WTC11 (cell line): ENCODE measurements at regions not wholly inside any gene's neighbourhood (a gene's known extent, or its start where the extent isn't known, plus 50 kb on each side); places are given as distances from the start of the nearest gene placed in this dataset.

Experiments
- ATAC-seq: fragments of 200-7000 bp; cut with Tn5 transposase; 2 replicates; pipeline ENCODE4 v1.10.0; 2021; ENCODE audit warnings: mild to moderate bottlenecking, moderate library complexity
- CTCF ChIA-PET: fragments of 300-600 bp; sonication (Branson Sonifier 250); formaldehyde crosslinking; loops from one replicate; lab custom pipeline; 2021; ENCODE audit warnings: antibody characterized with exemption; lab: Charles Lee
- POLR2A ChIA-PET: fragments of 350-600 bp; sonication (Branson Sonifier 250); formaldehyde crosslinking; loops from one replicate; lab custom pipeline; 2021; ENCODE audit warnings: antibody characterized with exemption; lab: Charles Lee
- DNase-seq: peaks from one replicate; pipeline ENCODE4 v3.0.0; 2021; ENCODE audit warnings: low spot score
- H3K27ac Mint-ChIP-seq: 2 replicates; pipeline ENCODE4 v1.8.0; 2021; ENCODE audit warnings: mixed read lengths
- H3K27me3 Mint-ChIP-seq: 2 replicates; pipeline ENCODE4 v1.8.0; 2021; ENCODE audit warnings: low read depth, mild to moderate bottlenecking, moderate library complexity, mixed read lengths
- H3K36me3 Mint-ChIP-seq: 2 replicates; pipeline ENCODE4 v1.8.0; 2021; ENCODE audit warnings: mixed read lengths
- H3K4me1 Mint-ChIP-seq: 2 replicates; pipeline ENCODE4 v1.8.0; 2022; ENCODE audit warnings: mixed read lengths
- H3K4me3 Mint-ChIP-seq: 2 replicates; pipeline ENCODE4 v1.8.0; 2021; ENCODE audit warnings: mild to moderate bottlenecking, moderate library complexity, mixed read lengths
- H3K9me3 Mint-ChIP-seq: 2 replicates; pipeline ENCODE4 v1.8.0; 2021; ENCODE audit warnings: mixed read lengths
- CREB1 ChIP-seq: sonication (generic); formaldehyde crosslinking; IDR thresholded peaks from 2 replicates; pipeline ENCODE4 v1.8.0; 2023; ENCODE audit warnings: mild to moderate bottlenecking, missing genetic modification reagents
- EMX1 ChIP-seq: fragments of 250-450 bp; sonication (Bioruptor Pico); IDR thresholded peaks from 2 replicates; pipeline ENCODE4 v1.8.0; 2021; ENCODE audit warnings: mild to moderate bottlenecking
- ESRRA ChIP-seq: sonication (generic); formaldehyde crosslinking; IDR thresholded peaks from 2 replicates; pipeline ENCODE4 v1.8.1; 2022; ENCODE audit warnings: mild to moderate bottlenecking, missing genetic modification reagents, borderline replicate concordance
- FOXK1 ChIP-seq: sonication (generic); formaldehyde crosslinking; IDR thresholded peaks from 2 replicates; pipeline ENCODE4 v1.8.0; 2022; ENCODE audit warnings: mild to moderate bottlenecking, moderate library complexity, missing genetic modification reagents
- GABPB1 ChIP-seq: sonication (generic); formaldehyde crosslinking; IDR thresholded peaks from 2 replicates; pipeline ENCODE4 v1.8.1; 2023; ENCODE audit warnings: mild to moderate bottlenecking, missing genetic modification reagents
- IRF1 ChIP-seq: sonication (generic); formaldehyde crosslinking; IDR thresholded peaks from 2 replicates; pipeline ENCODE4 v1.8.0; 2023; ENCODE audit warnings: missing genetic modification reagents
- IRF2 ChIP-seq: sonication (generic); formaldehyde crosslinking; IDR thresholded peaks from 2 replicates; pipeline ENCODE4 v1.8.0; 2022; ENCODE audit warnings: low read depth, missing genetic modification reagents, borderline replicate concordance
- KAT7 ChIP-seq: sonication (generic); formaldehyde crosslinking; IDR thresholded peaks from 2 replicates; pipeline ENCODE4 v1.8.1; 2023; ENCODE audit warnings: missing genetic modification reagents, mild to moderate bottlenecking, borderline replicate concordance
- MAX ChIP-seq: sonication (generic); formaldehyde crosslinking; IDR thresholded peaks from 2 replicates; pipeline ENCODE4 v1.8.0; 2022; ENCODE audit warnings: mild to moderate bottlenecking, missing genetic modification reagents
- RELA ChIP-seq: sonication (generic); formaldehyde crosslinking; IDR thresholded peaks from 2 replicates; pipeline ENCODE4 v1.8.1; 2022; ENCODE audit warnings: missing genetic modification reagents, mild to moderate bottlenecking, borderline replicate concordance
- SMAD3 ChIP-seq: sonication (generic); formaldehyde crosslinking; IDR thresholded peaks from 2 replicates; pipeline ENCODE4 v1.8.0; 2022; ENCODE audit warnings: missing genetic modification reagents, mild to moderate bottlenecking, borderline replicate concordance
- ZBTB21 ChIP-seq: sonication (generic); formaldehyde crosslinking; IDR thresholded peaks from 2 replicates; pipeline ENCODE4 v1.8.1; 2023; ENCODE audit warnings: mild to moderate bottlenecking, missing genetic modification reagents, borderline replicate concordance
- ZNF232 ChIP-seq: sonication (generic); formaldehyde crosslinking; IDR thresholded peaks from 2 replicates; pipeline ENCODE4 v1.8.0; 2022; ENCODE audit warnings: mild to moderate bottlenecking, missing genetic modification reagents
- ZNF263 ChIP-seq: sonication (generic); formaldehyde crosslinking; IDR thresholded peaks from 2 replicates; pipeline ENCODE4 v1.8.1; 2022; ENCODE audit warnings: low read depth, mild to moderate bottlenecking, moderate library complexity, missing genetic modification reagents
- ZNF396 ChIP-seq: fragments of 250-450 bp; sonication (Bioruptor Pico); IDR thresholded peaks from 2 replicates; pipeline ENCODE4 v1.8.0; 2021; ENCODE audit warnings: mild to moderate bottlenecking, moderate library complexity, borderline replicate concordance
- ZSCAN18 ChIP-seq: fragments of 250-450 bp; sonication (Bioruptor Pico); IDR thresholded peaks from 2 replicates; pipeline ENCODE4 v2.1.2; 2022; ENCODE audit warnings: mild to moderate bottlenecking, moderate library complexity
- TF ChIP-seq, protein P1 (sequence below): sonication (generic); formaldehyde crosslinking; IDR thresholded peaks from 2 replicates; pipeline ENCODE4 v1.8.1; 2023; ENCODE audit warnings: mild to moderate bottlenecking, missing genetic modification reagents, moderate library complexity
- TF ChIP-seq, protein P2 (sequence below): sonication (generic); formaldehyde crosslinking; IDR thresholded peaks from 2 replicates; pipeline ENCODE4 v1.8.0; 2023; ENCODE audit warnings: missing genetic modification reagents, mild to moderate bottlenecking, borderline replicate concordance
- TF ChIP-seq, protein P3 (sequence below): fragments of 250-450 bp; sonication (Bioruptor Pico); IDR thresholded peaks from 2 replicates; pipeline ENCODE4 v1.9.0; 2021; ENCODE audit warnings: mild to moderate bottlenecking

- POLR2A ChIA-PET = no interaction called here
- Mint-ChIP-seq H3K4me3 (no peak overlapping the region), H3K27me3 (peaks cover 3% of the 10 kb centered on the region; the same call in 1 of the 2 replicates), H3K9me3 (no peaks in the 10 kb centered on the region), H3K36me3 (no peaks in the 10 kb centered on the region), H3K4me1 (peaks cover 27% of the 10 kb centered on the region), H3K27ac (no peak overlapping the region)
- CTCF ChIA-PET = no interaction called here
- ATAC-seq (no peak), DNase-seq (no peak)
- no peak for TF ChIP-seq GABPB1 (CRISPR knock-in tag)
- TF ChIP-seq FOXK1 = no peak
- TF ChIP-seq, protein P1, sequence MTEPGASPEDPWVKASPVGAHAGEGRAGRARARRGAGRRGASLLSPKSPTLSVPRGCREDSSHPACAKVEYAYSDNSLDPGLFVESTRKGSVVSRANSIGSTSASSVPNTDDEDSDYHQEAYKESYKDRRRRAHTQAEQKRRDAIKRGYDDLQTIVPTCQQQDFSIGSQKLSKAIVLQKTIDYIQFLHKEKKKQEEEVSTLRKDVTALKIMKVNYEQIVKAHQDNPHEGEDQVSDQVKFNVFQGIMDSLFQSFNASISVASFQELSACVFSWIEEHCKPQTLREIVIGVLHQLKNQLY (CRISPR knock-in tag) = no peak
- TF ChIP-seq, protein P2, sequence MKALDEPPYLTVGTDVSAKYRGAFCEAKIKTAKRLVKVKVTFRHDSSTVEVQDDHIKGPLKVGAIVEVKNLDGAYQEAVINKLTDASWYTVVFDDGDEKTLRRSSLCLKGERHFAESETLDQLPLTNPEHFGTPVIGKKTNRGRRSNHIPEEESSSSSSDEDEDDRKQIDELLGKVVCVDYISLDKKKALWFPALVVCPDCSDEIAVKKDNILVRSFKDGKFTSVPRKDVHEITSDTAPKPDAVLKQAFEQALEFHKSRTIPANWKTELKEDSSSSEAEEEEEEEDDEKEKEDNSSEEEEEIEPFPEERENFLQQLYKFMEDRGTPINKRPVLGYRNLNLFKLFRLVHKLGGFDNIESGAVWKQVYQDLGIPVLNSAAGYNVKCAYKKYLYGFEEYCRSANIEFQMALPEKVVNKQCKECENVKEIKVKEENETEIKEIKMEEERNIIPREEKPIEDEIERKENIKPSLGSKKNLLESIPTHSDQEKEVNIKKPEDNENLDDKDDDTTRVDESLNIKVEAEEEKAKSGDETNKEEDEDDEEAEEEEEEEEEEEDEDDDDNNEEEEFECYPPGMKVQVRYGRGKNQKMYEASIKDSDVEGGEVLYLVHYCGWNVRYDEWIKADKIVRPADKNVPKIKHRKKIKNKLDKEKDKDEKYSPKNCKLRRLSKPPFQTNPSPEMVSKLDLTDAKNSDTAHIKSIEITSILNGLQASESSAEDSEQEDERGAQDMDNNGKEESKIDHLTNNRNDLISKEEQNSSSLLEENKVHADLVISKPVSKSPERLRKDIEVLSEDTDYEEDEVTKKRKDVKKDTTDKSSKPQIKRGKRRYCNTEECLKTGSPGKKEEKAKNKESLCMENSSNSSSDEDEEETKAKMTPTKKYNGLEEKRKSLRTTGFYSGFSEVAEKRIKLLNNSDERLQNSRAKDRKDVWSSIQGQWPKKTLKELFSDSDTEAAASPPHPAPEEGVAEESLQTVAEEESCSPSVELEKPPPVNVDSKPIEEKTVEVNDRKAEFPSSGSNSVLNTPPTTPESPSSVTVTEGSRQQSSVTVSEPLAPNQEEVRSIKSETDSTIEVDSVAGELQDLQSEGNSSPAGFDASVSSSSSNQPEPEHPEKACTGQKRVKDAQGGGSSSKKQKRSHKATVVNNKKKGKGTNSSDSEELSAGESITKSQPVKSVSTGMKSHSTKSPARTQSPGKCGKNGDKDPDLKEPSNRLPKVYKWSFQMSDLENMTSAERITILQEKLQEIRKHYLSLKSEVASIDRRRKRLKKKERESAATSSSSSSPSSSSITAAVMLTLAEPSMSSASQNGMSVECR (CRISPR knock-in tag) = no peak
- no peak for TF ChIP-seq ZBTB21 (CRISPR knock-in tag)
- TF ChIP-seq SMAD3 (CRISPR knock-in tag) = no peak
- TF ChIP-seq ZNF263 (CRISPR knock-in tag) = no peak
- TF ChIP-seq ESRRA = no peak
- TF ChIP-seq ZSCAN18 (CRISPR knock-in tag) = no peak
- TF ChIP-seq IRF2 (CRISPR knock-in tag) = no peak
- TF ChIP-seq, protein P3, sequence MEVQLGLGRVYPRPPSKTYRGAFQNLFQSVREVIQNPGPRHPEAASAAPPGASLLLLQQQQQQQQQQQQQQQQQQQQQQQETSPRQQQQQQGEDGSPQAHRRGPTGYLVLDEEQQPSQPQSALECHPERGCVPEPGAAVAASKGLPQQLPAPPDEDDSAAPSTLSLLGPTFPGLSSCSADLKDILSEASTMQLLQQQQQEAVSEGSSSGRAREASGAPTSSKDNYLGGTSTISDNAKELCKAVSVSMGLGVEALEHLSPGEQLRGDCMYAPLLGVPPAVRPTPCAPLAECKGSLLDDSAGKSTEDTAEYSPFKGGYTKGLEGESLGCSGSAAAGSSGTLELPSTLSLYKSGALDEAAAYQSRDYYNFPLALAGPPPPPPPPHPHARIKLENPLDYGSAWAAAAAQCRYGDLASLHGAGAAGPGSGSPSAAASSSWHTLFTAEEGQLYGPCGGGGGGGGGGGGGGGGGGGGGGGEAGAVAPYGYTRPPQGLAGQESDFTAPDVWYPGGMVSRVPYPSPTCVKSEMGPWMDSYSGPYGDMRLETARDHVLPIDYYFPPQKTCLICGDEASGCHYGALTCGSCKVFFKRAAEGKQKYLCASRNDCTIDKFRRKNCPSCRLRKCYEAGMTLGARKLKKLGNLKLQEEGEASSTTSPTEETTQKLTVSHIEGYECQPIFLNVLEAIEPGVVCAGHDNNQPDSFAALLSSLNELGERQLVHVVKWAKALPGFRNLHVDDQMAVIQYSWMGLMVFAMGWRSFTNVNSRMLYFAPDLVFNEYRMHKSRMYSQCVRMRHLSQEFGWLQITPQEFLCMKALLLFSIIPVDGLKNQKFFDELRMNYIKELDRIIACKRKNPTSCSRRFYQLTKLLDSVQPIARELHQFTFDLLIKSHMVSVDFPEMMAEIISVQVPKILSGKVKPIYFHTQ (CRISPR knock-in tag) = no peak
- no peak for TF ChIP-seq KAT7 (CRISPR knock-in tag)
- TF ChIP-seq RELA (CRISPR knock-in tag) = no peak
- TF ChIP-seq CREB1 (CRISPR knock-in tag) = no peak
- TF ChIP-seq ZNF396 (CRISPR knock-in tag) = no peak
- TF ChIP-seq IRF1 (CRISPR knock-in tag) = no peak
- TF ChIP-seq EMX1 = no peak
- no peak for TF ChIP-seq ZNF232 (CRISPR knock-in tag)
- TF ChIP-seq MAX (CRISPR knock-in tag) = no peak
Observed at GRCh38 chr2:7961550-7961949, 720.3 kb upstream of the ID2 start.
